ENCODE measurements at regions not wholly inside any gene's neighbourhood (a gene's known extent, or its start where the extent isn't known, plus 50 kb on each side); places are given as distances from the start of the nearest gene placed in this dataset.

- no peak for TF ChIP-seq CTCF (conservative IDR thresholded peaks at IDR 0.05; ENCODE audit: low read length)
- no peak for TF ChIP-seq EZH2phosphoT487 (IDR thresholded peaks at IDR 0.05; ENCODE audit: borderline replicate concordance)
These were observed 51.8 kb upstream of the TRAM1L1 start for GRCh38 chr4:117137145-117137544.
